GM19452 (cell line): ENCODE measurements at regions not wholly inside any gene's neighbourhood (a gene's known extent, or its start where the extent isn't known, plus 50 kb on each side); places are given as distances from the start of the nearest gene placed in this dataset.
"Not testable (repeated sequence)": the region's sequence is repeated elsewhere in the genome, so short reads cannot be mapped to it uniquely, and the experiment has no call there.

Source experiments
- ATAC-seq: cut with Tn5 transposase; IDR thresholded peaks from one replicate; pipeline ENCODE4 v1.9.1; 2021; ENCODE audit not compliant: unreplicated experiment

- ATAC-seq, result not testable (repeated sequence)
Observed at GRCh38 chr5:6241056-6241455, 137.3 kb downstream of the MED10 start.

GRCh38 chr5:6236858-6237481 lies 141.4 kb downstream of the MED10 start:
- ATAC-seq, result no peak

DNA sequence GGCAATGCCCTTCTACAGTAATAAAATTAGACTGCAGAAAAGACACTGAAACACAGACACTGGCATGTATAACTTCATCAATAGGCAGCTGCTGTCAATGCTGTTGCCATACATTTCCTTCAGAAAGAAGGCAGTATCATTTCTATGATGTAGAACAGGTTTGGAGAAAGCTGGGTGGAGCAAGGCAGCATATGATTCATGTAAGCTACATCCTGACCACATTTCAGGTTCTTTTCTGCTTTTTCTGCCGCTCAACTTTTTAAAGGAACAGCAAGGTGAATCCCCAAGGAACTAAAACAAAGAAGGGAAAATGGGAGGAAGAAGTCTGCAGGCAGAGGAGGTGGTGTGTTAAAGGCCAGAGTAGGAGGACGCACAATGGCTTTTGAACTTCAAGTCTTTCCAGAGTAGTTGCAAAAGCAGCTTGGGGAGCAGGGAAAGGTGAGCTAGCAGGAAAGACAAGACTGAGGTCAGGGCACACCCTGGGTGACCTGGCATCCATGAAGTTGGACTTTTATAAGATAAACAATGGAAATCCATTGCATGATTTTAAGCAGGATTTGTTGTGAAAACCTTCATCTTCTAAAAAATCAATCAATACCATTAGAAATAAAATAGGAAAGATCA lies 142.1 kb downstream of the MED10 start:
- no peak for ATAC-seq

GRCh38 chr5:6235726-6236125 lies 142.6 kb downstream of the MED10 start:
- ATAC-seq, result no peak

DNA sequence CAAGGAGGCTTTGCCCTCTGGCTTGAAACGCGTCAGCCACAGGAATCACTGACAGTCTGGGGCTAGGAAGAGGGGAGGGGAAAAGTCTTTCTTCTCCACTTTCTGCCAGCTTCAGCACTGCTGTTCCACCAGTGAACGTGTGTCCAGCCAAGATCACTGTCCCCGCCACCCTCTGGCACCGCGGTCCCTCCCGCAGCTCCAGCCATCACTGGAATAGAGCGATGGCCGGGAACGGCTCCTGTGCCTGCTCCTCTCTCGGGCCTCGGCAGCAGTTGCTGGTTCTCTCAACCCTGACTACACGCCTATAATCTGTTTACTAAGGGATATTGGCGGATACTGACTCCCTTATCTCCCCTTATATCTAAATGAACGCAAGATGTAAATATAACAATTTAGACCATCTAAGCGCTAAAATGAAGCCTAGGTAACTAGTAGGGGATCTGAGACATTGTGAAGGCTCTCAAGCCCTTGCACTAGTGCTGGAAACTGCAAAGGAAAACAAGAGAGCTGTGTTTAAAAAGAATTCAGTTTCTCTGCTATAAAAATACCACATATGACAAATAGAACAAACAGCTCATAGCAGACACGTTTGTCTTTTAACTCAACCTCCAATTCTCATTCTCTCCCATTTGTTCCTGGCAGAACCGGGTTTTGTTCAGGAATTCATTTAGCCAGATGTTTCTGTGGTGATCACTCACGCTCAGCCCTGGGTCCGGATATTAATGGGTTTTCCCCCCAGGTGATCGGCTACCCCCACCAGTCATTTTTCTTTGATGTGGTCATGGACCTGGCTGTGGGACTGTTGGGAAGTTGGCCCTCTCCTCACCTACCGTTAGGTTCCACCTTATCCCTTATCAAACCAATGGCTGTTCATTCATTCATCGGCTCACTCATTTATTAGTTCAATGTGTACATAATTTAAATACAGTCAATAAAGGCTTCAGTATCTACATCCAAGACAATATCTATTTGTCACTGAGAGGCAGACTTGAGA lies 149.8 kb downstream of the MED10 start:
- ATAC-seq, result no peak

GRCh38 chr5:6225121-6225607 lies 153.2 kb downstream of the MED10 start:
- ATAC-seq, result no peak

DNA sequence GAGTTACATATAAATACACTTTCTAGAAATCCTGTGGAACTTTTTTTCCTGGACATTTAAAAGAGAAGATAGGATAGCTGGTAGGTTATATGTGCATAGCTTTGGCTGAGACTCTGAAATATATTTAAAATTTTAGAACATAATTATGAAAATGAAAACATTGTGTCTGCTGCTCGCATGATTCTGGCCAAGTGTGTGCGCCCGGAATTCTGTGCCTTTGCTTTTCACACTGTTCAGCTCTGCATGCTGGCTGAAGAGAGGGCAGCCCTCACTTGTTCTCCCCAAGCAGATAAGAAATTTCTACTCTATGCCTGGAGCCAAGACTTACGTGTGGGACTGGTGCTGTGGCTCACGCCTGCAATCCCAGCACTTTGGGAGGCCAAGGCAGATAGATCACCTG lies 153.9 kb downstream of the MED10 start:
- no peak for ATAC-seq

- no peak for ATAC-seq
Observed at GRCh38 chr5:6222899-6223298, 155.4 kb downstream of the MED10 start.

DNA sequence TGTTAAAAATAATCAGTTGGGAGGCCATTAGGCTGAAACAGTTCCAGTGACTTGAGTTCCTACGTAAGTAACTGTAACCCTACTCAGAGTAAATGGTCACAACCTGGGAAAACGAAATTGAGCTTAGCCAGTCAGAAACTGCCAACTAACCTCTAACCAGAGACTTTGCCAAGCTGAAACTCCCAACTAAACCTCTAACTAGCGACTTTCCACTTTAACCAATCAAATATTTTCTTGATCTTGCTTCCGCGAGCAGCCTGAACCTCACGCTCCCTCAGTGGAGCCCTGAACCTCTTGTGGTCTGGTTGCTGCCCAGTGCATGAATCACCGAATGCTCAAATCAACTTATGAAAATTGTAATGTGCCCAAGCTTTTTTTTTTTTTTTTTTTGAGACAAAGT lies 156.2 kb downstream of the MED10 start:
- ATAC-seq, result no peak

DNA sequence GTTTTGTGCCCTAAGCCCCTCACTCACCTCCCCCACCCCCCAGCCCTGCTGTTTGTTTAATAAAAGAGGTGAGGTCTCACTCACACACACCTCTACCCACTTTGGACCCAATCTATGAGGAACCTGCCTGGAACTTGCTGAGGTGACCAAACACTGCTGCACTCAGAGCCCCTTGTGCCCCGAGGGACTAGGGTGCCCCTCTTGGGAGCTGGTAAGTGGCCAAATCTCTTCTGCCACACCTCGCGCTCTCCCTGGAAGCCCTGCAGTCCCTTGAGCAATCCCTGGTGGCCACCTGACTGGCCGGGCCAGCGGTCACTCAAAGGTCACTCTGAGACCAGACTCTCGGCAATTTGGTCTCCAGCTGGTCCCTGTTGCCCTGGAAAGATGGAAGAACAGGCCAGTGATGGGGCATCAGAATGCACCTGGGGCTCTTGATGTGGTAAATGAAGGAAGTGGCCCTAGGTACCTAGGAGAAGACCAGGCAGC lies 157.2 kb downstream of the MED10 start:
- no peak for ATAC-seq

- ATAC-seq, result no peak
Observed at GRCh38 chr5:6220346-6221088, 157.8 kb downstream of the MED10 start.

DNA sequence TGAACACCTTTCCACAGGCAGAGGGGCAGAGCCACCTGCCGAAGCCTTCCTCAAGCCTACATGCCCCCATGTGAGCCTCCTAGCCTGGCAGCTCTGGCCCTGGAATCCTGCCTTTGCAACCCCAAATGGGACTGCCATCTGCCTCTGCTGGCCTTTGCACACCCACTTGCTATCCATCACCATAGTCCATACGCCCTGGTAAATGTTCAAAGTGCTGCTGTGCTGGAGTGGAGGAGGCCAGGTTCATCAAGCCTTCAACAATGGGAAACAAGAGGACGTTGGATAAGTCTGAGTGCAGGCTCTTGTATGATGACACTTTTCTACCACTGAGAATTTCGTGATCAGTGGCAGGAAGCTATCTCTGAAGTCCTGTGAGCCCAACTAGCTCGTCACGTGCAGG lies 159.8 kb downstream of the MED10 start:
- no peak for ATAC-seq

DNA sequence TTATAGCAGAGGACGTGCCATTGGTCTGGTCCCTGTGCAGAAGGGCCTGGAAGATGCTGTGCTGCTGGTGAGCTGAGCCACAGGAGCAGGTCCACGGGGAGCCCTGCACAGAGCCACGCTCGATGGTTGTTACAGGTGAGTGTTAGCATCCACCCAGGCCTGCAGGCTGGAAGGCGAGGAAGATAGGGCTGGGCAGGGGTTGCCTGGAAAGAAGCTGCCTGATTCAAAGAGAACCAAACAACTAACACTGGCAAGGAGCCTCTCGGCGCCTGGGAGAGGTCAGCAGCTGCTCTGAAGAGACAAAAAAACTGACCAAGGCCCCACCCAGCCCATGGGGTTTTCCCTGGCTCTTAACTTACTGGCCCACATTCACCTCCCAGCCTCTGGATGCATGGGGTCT lies 160.2 kb downstream of the MED10 start:
- ATAC-seq, result no peak

DNA sequence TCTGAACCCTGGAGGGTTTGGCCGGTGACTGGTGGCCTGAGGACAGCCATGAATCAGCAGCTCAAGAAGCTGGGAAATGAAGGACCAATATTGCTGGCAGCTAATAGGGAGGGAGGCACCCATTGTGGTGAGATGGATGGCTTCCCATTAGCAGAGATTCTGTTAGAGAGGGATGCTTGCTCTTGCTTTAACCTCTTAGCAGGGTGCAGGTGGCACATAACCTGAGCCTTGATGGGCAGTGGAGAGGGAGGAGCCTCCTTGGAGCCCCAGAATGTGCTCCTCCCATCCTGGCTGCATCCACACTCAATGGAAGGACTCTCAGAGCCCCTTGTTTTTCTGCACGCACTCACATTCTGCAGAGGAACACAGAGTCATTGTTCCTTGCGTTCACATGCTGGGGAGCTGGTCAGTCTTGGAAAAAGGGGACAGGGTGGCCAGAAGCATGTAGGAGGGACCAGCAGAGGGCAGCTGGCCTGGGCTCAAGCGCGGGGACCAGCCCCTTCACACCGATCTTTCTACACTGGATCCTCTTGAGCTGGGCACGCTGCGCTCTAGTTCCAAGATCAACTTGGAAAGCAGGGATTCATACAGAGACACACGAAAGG lies 161.8 kb downstream of the MED10 start:
- no peak for ATAC-seq

- no peak for ATAC-seq
Observed at GRCh38 chr5:6215891-6216290, 162.5 kb downstream of the MED10 start.

DNA sequence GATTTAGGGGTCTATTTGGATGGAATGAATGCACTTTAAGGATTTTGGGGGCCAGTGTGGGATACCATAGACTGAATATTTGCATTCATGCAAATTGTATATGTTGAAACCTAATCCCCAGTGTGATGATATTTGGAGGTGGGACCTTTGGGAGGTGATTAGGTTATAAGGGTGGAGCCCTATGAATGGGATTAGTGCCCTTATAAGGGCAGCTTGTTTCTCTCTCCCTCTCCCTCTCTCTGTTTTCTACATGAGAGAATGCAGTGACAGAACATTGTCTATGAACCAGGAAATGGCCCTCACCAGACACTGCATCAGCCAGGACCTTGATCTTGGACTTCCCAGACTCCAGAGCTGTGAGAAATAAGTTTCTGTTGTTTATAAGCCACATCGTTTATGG lies 166.1 kb downstream of the MED10 start:
- no peak for ATAC-seq

DNA sequence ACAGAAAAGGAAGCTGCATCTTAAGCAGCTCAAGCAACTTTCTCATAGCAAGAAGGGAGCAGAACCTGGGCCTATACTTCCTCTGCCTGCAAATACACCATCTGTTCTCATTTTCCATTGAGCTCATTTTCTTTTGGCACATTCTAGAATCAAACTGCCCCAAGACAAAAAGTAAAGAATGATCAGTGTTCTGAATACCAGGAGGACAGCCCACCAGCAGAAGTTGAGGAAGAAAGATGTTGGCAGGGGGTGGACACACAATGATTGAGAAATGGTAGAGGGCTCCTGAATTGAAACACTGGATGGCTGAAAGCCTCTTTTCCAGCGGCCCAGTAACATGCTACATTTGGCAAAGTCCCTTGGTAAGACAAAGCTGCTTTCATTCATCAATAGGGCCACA lies 171.8 kb downstream of the MED10 start:
- no peak for ATAC-seq

- no peak for ATAC-seq
Observed at GRCh38 chr5:6202968-6203365, 175.4 kb downstream of the MED10 start.

- no peak for ATAC-seq
Observed at GRCh38 chr5:6202149-6202967, 176.0 kb downstream of the MED10 start.

- ATAC-seq, result no peak
Observed at GRCh38 chr5:6201631-6202030, 176.7 kb downstream of the MED10 start.
